HepG2 (cell line): ENCODE measurements at regions not wholly inside any gene's neighbourhood (a gene's known extent, or its start where the extent isn't known, plus 50 kb on each side); places are given as distances from the start of the nearest gene placed in this dataset.

Experiments used
- ATAC-seq: fragments of 200-7000 bp; cut with Tn5 transposase; 3 replicates; pipeline ENCODE4 v1.9.1; 2020; ENCODE audit warnings: mild to moderate bottlenecking, moderate library complexity
- BruUV-seq: library from RNA; stranded (reverse); fragments of 400-500 nt; replicated peaks from 2 replicates; lab custom pipeline; 2021; lab: Mats Ljungman, UMichigan
- CTCF ChIA-PET: fragments of 300-600 bp; formaldehyde crosslinking; extraction: SDS; loops from one replicate; lab custom pipeline; 2021; ENCODE audit warnings: low total read pairs, inconsistent platforms, low intra/inter-chr PET ratio; lab: Yijun Ruan, JAX
- POLR2A ChIA-PET: fragments of 350-600 bp; sonication (Branson Sonifier 250); formaldehyde crosslinking; loops from one replicate; lab custom pipeline; 2020; ENCODE audit warnings: antibody characterized with exemption, inconsistent platforms; lab: Yijun Ruan, JAX
- DNase-seq: peaks from one replicate; pipeline ENCODE4 v3.0.0-alpha.2; 2015; ENCODE audit warnings: low spot score
- FAIRE-seq: peaks from 3 replicates; lab custom pipeline; 2011; peaks lifted over from hg19 to GRCh38; lab: Jason Lieb, UNC
- H2AFZ ChIP-seq: one replicate; pipeline ENCODE4 v1.6.1; 2011; ENCODE audit warnings: low read length, inconsistent platforms
- H3K27ac ChIP-seq: fragments of 300-600 bp; 3 replicates; pipeline ENCODE4 v1.8.0; 2011; ENCODE audit warnings: mixed run types, mild to moderate bottlenecking, mixed read lengths, low read length, inconsistent platforms; ENCODE audit not compliant: insufficient read depth; ENCODE audit errors: extremely low read length
- H3K27me3 ChIP-seq, 2 experiments: fragments of 200-600 bp in 1 of 2; 2 replicates in 1 of 2; 3 replicates in 1 of 2; pipeline versions ENCODE4 v1.6.0 to v1.8.0; 2011; ENCODE audit warnings: low read length in 2 of 2, mild to moderate bottlenecking in 2 of 2, moderate library complexity in 2 of 2, inconsistent platforms in 1 of 2; ENCODE audit not compliant: insufficient read depth in 2 of 2, control insufficient read depth in 1 of 2
- H3K36me3 ChIP-seq, 2 experiments: fragments of 200-600 bp in 1 of 2; replicated peaks in 1 of 2; 2 replicates in 1 of 2; 3 replicates in 1 of 2; pipeline versions ENCODE4 v1.5.1 to v1.8.0; 2011; ENCODE audit warnings: low read length in 2 of 2, inconsistent platforms in 1 of 2; ENCODE audit not compliant: insufficient read depth in 2 of 2, control insufficient read depth in 1 of 2
- H3K4me1 ChIP-seq: 2 replicates; pipeline ENCODE4 v1.5.1; 2012; ENCODE audit warnings: low read length, inconsistent platforms; ENCODE audit not compliant: insufficient read depth
- H3K4me2 ChIP-seq: 2 replicates; pipeline ENCODE4 v1.6.0; 2011; ENCODE audit warnings: low read depth, low read length, inconsistent platforms
- H3K4me3 ChIP-seq, 3 experiments: fragments of 200-600 bp in 1 of 3; sonication (generic), shearing (Covaris generic) in 1 of 3; replicated peaks in 1 of 3; 2 replicates each; pipeline ENCODE4 v1.5.1; 2011 to 2016; ENCODE audit warnings: low read length in 3 of 3, inconsistent platforms in 2 of 3, low read depth in 2 of 3, mild to moderate bottlenecking in 2 of 3, control low read depth in 1 of 3, mixed read lengths in 1 of 3; ENCODE audit not compliant: insufficient read depth in 1 of 3
- H3K79me2 ChIP-seq: one replicate; pipeline ENCODE4 v1.6.1; 2011; ENCODE audit warnings: low read length, inconsistent platforms; ENCODE audit not compliant: insufficient read depth
- H3K9ac ChIP-seq: 2 replicates; pipeline ENCODE4 v1.6.0; 2011; ENCODE audit warnings: mild to moderate bottlenecking, low read depth, low read length, inconsistent platforms; ENCODE audit not compliant: insufficient read depth
- H3K9me3 ChIP-seq: 2 replicates; pipeline ENCODE4 v1.5.1; 2012; ENCODE audit warnings: mild to moderate bottlenecking, low read length
- H4K20me1 ChIP-seq: 2 replicates; pipeline ENCODE4 v1.6.0; 2011; ENCODE audit warnings: inconsistent platforms, mild to moderate bottlenecking, low read length, moderate library complexity; ENCODE audit not compliant: insufficient read depth
- BHLHE40 ChIP-seq: IDR thresholded peaks from 2 replicates; pipeline ENCODE4 v1.6.1; 2011; ENCODE audit warnings: low read length, improper control_type of control experiment
- DMAP1 ChIP-seq: IDR thresholded peaks from 2 replicates; pipeline ENCODE4 v1.6.1; 2016
- ZNF138 ChIP-seq: sonication (generic); formaldehyde crosslinking; IDR thresholded peaks from 2 replicates; pipeline ENCODE4 v1.5.0; 2020; ENCODE audit warnings: mild to moderate bottlenecking, low read depth, missing genetic modification reagents
- ZNF772 ChIP-seq: sonication (generic); formaldehyde crosslinking; IDR thresholded peaks from 2 replicates; pipeline ENCODE4 v1.5.0; 2020; ENCODE audit warnings: mild to moderate bottlenecking, missing genetic modification reagents
- WGBS: methylation state at CpG from one replicate; pipeline ENCODE4 v1.1.6; 2017; ENCODE audit warnings: low lambda C conversion rate; 5-methylcytosine and 5-hydroxymethylcytosine counted together
- in situ Hi-C: cut with HindIII; loops from 2 replicates; pipeline ENCODE4 v1.10.0; 2017; ENCODE audit warnings: low pct_unique_long_range_greater_than_20kb; ENCODE audit not compliant: extremely low pct_ligation_motif_present
- intact Hi-C: fragments of 100-400 bp; cut with micrococcal nuclease; formaldehyde crosslinking; loops from one replicate; pipeline ENCODE4 v1.10.0; 2022; ENCODE audit not compliant: unreplicated experiment
- TF ChIP-seq, protein P1 (sequence below): sonication (generic); formaldehyde crosslinking; IDR thresholded peaks from 2 replicates; pipeline ENCODE4 v1.5.1; 2020; ENCODE audit warnings: mild to moderate bottlenecking, missing genetic modification reagents
- TF ChIP-seq, protein P2 (sequence below): sonication (generic); formaldehyde crosslinking; IDR thresholded peaks from 2 replicates; pipeline ENCODE4 v1.5.1; 2020; ENCODE audit warnings: mild to moderate bottlenecking, moderate library complexity, missing genetic modification reagents
- TF ChIP-seq, protein P3 (sequence below): sonication (generic); formaldehyde crosslinking; IDR thresholded peaks from 2 replicates; pipeline ENCODE4 v1.8.1; 2023; ENCODE audit warnings: mild to moderate bottlenecking, missing genetic modification reagents, borderline replicate concordance

DNA sequence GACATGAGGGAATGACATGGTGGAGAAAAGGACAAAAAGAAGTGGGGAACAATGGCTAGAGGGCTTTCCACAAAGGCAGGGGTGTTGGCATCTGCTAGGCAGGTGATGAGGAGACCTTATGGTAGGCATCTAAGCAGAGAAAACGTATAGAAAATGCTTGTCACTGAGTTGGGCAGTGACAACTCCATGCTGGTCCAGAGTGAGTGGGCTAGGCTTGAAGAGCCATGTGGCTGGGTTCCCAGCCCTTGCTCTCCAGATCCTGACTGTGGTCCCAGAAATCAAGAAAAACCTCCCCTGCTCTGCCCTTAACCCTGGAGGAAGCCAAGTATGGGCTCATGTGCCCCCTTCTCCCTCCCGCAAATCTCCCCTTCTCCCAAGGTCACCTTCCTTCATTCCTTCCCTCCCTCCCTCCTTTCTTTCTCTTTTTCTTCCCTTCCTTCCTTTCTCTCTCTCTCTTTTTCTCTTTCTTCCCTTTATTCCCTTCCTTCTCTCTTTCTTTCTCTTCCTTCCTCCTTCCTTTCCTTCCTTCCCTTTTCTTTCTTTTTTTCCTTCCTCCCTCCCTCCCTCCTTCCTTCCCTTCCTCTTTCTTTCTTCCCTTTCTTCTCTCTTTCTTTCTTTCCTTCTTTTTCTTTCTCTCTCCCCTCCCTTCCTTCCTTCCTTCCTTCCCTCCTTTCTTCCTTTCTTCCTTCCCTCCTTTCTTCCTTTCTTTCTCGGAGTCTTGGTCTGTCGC lies 102.8 kb downstream of the NAV1 start (continued):
- TF ChIP-seq, protein P1, sequence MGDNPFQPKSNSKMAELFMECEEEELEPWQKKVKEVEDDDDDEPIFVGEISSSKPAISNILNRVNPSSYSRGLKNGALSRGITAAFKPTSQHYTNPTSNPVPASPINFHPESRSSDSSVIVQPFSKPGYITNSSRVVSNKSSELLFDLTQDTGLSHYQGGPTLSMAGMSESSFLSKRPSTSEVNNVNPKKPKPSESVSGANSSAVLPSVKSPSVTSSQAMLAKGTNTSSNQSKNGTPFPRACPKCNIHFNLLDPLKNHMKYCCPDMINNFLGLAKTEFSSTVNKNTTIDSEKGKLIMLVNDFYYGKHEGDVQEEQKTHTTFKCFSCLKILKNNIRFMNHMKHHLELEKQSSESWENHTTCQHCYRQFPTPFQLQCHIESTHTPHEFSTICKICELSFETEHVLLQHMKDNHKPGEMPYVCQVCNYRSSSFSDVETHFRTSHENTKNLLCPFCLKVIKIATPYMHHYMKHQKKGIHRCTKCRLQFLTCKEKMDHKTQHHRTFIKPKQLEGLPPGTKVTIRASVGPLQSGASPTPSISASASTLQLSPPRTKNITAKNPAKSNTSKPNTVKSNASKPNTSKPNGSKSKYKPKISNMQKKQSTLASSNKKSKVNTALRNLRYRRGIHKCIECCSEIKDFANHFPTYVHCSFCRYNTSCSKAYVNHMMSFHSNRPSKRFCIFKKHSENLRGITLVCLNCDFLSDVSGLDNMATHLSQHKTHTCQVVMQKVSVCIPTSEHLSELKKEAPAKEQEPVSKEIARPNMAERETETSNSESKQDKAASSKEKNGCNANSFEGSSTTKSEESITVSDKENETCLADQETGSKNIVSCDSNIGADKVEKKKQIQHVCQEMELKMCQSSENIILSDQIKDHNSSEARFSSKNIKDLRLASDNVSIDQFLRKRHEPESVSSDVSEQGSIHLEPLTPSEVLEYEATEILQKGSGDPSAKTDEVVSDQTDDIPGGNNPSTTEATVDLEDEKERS (CRISPR knock-in tag) = no peak
- TF ChIP-seq, protein P2, sequence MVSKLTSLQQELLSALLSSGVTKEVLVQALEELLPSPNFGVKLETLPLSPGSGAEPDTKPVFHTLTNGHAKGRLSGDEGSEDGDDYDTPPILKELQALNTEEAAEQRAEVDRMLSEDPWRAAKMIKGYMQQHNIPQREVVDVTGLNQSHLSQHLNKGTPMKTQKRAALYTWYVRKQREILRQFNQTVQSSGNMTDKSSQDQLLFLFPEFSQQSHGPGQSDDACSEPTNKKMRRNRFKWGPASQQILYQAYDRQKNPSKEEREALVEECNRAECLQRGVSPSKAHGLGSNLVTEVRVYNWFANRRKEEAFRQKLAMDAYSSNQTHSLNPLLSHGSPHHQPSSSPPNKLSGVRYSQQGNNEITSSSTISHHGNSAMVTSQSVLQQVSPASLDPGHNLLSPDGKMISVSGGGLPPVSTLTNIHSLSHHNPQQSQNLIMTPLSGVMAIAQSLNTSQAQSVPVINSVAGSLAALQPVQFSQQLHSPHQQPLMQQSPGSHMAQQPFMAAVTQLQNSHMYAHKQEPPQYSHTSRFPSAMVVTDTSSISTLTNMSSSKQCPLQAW (CRISPR knock-in tag) = no peak

DNA sequence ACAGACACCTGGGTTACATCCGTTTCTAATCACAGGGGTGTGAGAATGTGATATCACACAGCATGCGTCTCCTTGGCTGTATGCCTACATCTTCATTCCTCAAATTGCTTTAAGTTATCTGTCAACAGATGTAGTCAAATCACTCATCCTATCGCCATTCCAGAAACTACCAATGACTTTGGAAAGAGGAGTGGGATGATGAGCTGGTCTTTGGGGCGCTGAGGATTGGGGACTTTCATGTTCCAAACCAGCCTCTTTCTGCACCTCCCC lies 104.8 kb downstream of the NAV1 start:
- no peak for TF ChIP-seq ZNF772
- TF ChIP-seq ZNF138 = no peak
- TF ChIP-seq DMAP1 (CRISPR knock-in tag) = no peak
- TF ChIP-seq, protein P3, sequence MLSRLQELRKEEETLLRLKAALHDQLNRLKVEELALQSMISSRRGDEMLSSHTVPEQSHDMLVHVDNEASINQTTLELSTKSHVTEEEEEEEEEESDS (CRISPR knock-in tag) = no peak
- no peak for TF ChIP-seq BHLHE40
- no TSS peak for BruUV-seq
- intact Hi-C loops = no loop called here
- ChIA-PET POLR2A (no interaction called here), CTCF (no interaction called here)
- no peak overlapping the region for H2AFZ ChIP-seq
- H3K79me2 ChIP-seq = no peaks in the 10 kb centered on the region
- H3K27ac ChIP-seq = no peak overlapping the region
- ATAC-seq = no peak
- no peak overlapping the region for H3K4me3 ChIP-seq
- no peaks in the 10 kb centered on the region for H3K4me1 ChIP-seq
- H3K9ac ChIP-seq = no peak overlapping the region
- H3K4me2 ChIP-seq = no peak overlapping the region
- no peak for FAIRE-seq
- H3K36me3 ChIP-seq = no peaks in the 10 kb centered on the region
- in situ Hi-C loops = no loop called here
- no peaks in the 10 kb centered on the region for H4K20me1 ChIP-seq
- no peak for DNase-seq
- 8% methylated on average over 4 of the region's 4 CpGs for WGBS
- H3K27me3 ChIP-seq = peaks cover 2 to 33% of the 10 kb centered on the region in 2 experiments; a peak in 4 of 5 replicates
- H3K9me3 ChIP-seq = no peaks in the 10 kb centered on the region
